ENCODE measurements at regions not wholly inside any gene's neighbourhood (a gene's known extent, or its start where the extent isn't known, plus 50 kb on each side); places are given as distances from the start of the nearest gene placed in this dataset.

- TF ChIP-seq CTCF (IDR thresholded peaks at IDR 0.05) (no peak), EZH2 (IDR thresholded peaks at IDR 0.05; ENCODE audit: borderline replicate concordance, insufficient read depth, low read depth, low read length, poor library complexity, severe bottlenecking) (no peak)
These were observed 308.2 kb downstream of the ZNF608 start for GRCh38 chr5:124438026-124438902.
